ENCODE measurements at regions not wholly inside any gene's neighbourhood (a gene's known extent, or its start where the extent isn't known, plus 50 kb on each side); places are given as distances from the start of the nearest gene placed in this dataset.

GRCh38 chr16:52055381-52055780, 491.6 kb downstream of the TOX3 start:
- no peaks in the 10 kb centered on the region for H3K9me3 ChIP-seq (ENCODE audit: low read length)
- H3K4me1 ChIP-seq (ENCODE audit: insufficient read depth, low read length, poor library complexity, severe bottlenecking) = no peaks in the 10 kb centered on the region
- H3K4me2 ChIP-seq (ENCODE audit: low read length) = no peak overlapping the region
- POLR2A ChIA-PET = no interaction called here
- no peak for TF ChIP-seq EZH2phosphoT487 (IDR thresholded peaks at IDR 0.05; ENCODE audit: borderline replicate concordance, low read depth, low read length)
- no peak for TF ChIP-seq CTCF (conservative IDR thresholded peaks at IDR 0.05; ENCODE audit: low read length)
- CTCF ChIA-PET (ENCODE audit: unreplicated experiment) = no interaction called here
- no peaks in the 10 kb centered on the region for H4K20me1 ChIP-seq (ENCODE audit: insufficient read depth, low read length)
- H3K36me3 ChIP-seq (ENCODE audit: insufficient read depth, low read length) = no peaks in the 10 kb centered on the region
- BruUV-seq (replicated peaks) = no TSS peak
- no peaks in the 10 kb centered on the region for H3K79me2 ChIP-seq (ENCODE audit: insufficient read depth, low read depth, low read length)
- no peak overlapping the region for H2AFZ ChIP-seq (ENCODE audit: low read length)
- H3K9me2 ChIP-seq (ENCODE audit: insufficient read depth, low read length) = no peaks in the 10 kb centered on the region
- no peak for DNase-seq (ENCODE audit: low spot score)
- H3K27ac ChIP-seq (ENCODE audit: low read depth, low read length, poor library complexity, severe bottlenecking) = no peak overlapping the region
- no peak overlapping the region for H3K4me3 ChIP-seq (ENCODE audit: low read depth, low read length, poor library complexity, severe bottlenecking)
- intact Hi-C loops (cut with micrococcal nuclease; ENCODE audit: unreplicated experiment) = no loop called here

GRCh38 chr16:52054326-52054725, 492.6 kb downstream of the TOX3 start:
- ChIA-PET POLR2A (no interaction called here), CTCF (ENCODE audit: unreplicated experiment) (no interaction called here)
- Histone ChIP-seq H3K79me2 (ENCODE audit: insufficient read depth, low read depth, low read length) (no peaks in the 10 kb centered on the region), H3K9me3 (ENCODE audit: low read length) (no peaks in the 10 kb centered on the region), H3K4me1 (ENCODE audit: insufficient read depth, low read length, poor library complexity, severe bottlenecking) (no peaks in the 10 kb centered on the region), H3K36me3 (ENCODE audit: insufficient read depth, low read length) (no peaks in the 10 kb centered on the region), H3K4me3 (ENCODE audit: low read depth, low read length, poor library complexity, severe bottlenecking) (no peak overlapping the region), H2AFZ (ENCODE audit: low read length) (no peak overlapping the region), H3K27ac (ENCODE audit: low read depth, low read length, poor library complexity, severe bottlenecking) (no peak overlapping the region), H3K4me2 (ENCODE audit: low read length) (no peak overlapping the region), H4K20me1 (ENCODE audit: insufficient read depth, low read length) (no peaks in the 10 kb centered on the region), H3K9me2 (ENCODE audit: insufficient read depth, low read length) (no peaks in the 10 kb centered on the region)
- DNase-seq (ENCODE audit: low spot score) = no peak
- BruUV-seq (replicated peaks) = no TSS peak
- TF ChIP-seq CTCF (conservative IDR thresholded peaks at IDR 0.05; ENCODE audit: low read length) (no peak), EZH2phosphoT487 (IDR thresholded peaks at IDR 0.05; ENCODE audit: borderline replicate concordance, low read depth, low read length) (no peak)
- intact Hi-C loops (cut with micrococcal nuclease; ENCODE audit: unreplicated experiment) = no loop called here

GRCh38 chr16:52052818-52053217, 494.1 kb downstream of the TOX3 start:
- CTCF ChIA-PET (ENCODE audit: unreplicated experiment) = no interaction called here
- H3K79me2 ChIP-seq (ENCODE audit: insufficient read depth, low read depth, low read length) = no peaks in the 10 kb centered on the region
- POLR2A ChIA-PET = no interaction called here
- DNase-seq (ENCODE audit: low spot score) = no peak
- no peaks in the 10 kb centered on the region for H4K20me1 ChIP-seq (ENCODE audit: insufficient read depth, low read length)
- no peak overlapping the region for H2AFZ ChIP-seq (ENCODE audit: low read length)
- H3K9me2 ChIP-seq (ENCODE audit: insufficient read depth, low read length) = no peaks in the 10 kb centered on the region
- BruUV-seq (replicated peaks) = no TSS peak
- no peaks in the 10 kb centered on the region for H3K4me1 ChIP-seq (ENCODE audit: insufficient read depth, low read length, poor library complexity, severe bottlenecking)
- intact Hi-C loops (cut with micrococcal nuclease; ENCODE audit: unreplicated experiment) = no loop called here
- H3K27ac ChIP-seq (ENCODE audit: low read depth, low read length, poor library complexity, severe bottlenecking) = no peak overlapping the region
- TF ChIP-seq EZH2phosphoT487 (IDR thresholded peaks at IDR 0.05; ENCODE audit: borderline replicate concordance, low read depth, low read length) = no peak
- TF ChIP-seq CTCF (conservative IDR thresholded peaks at IDR 0.05; ENCODE audit: low read length) = no peak
- H3K4me3 ChIP-seq (ENCODE audit: low read depth, low read length, poor library complexity, severe bottlenecking) = no peak overlapping the region
- no peaks in the 10 kb centered on the region for H3K36me3 ChIP-seq (ENCODE audit: insufficient read depth, low read length)
- no peaks in the 10 kb centered on the region for H3K9me3 ChIP-seq (ENCODE audit: low read length)
- H3K4me2 ChIP-seq (ENCODE audit: low read length) = no peak overlapping the region

Data from OCI-LY7 (cell line).